Progenitor cell of endocrine pancreas (in vitro differentiated cells): ENCODE measurements at regions not wholly inside any gene's neighbourhood (a gene's known extent, or its start where the extent isn't known, plus 50 kb on each side); places are given as distances from the start of the nearest gene placed in this dataset.
"Not testable (repeated sequence)": the region's sequence is repeated elsewhere in the genome, so short reads cannot be mapped to it uniquely, and the experiment has no call there.

ENCODE experiments used
- DNase-seq: peaks from one replicate; pipeline ENCODE4 v3.0.0; 2021; ENCODE audit warnings: low spot score; ENCODE audit not compliant: unreplicated experiment
- H3K27ac Mint-ChIP-seq: 2 replicates; pipeline ENCODE4 v1.8.0; 2021; ENCODE audit warnings: mild to moderate bottlenecking, moderate library complexity, mixed read lengths
- H3K27me3 Mint-ChIP-seq: 2 replicates; pipeline ENCODE4 v1.8.0; 2021; ENCODE audit warnings: mixed read lengths
- H3K36me3 Mint-ChIP-seq: 2 replicates; pipeline ENCODE4 v1.8.0; 2022; ENCODE audit warnings: mixed read lengths; ENCODE audit not compliant: insufficient read depth
- H3K4me1 Mint-ChIP-seq: 2 replicates; pipeline ENCODE4 v1.8.0; 2021; ENCODE audit warnings: low read depth, mixed read lengths
- H3K4me3 Mint-ChIP-seq: 2 replicates; pipeline ENCODE4 v1.8.0; 2021; ENCODE audit warnings: low read depth, mild to moderate bottlenecking, moderate library complexity, mixed read lengths
- H3K9me3 Mint-ChIP-seq: 2 replicates; pipeline ENCODE4 v1.8.0; 2021; ENCODE audit warnings: low read depth, mixed read lengths

GRCh38 chr9:42335984-42336657 is 152.7 kb downstream of the SPATA31A6 start:
- DNase-seq, H3K4me1 Mint-ChIP-seq, H3K4me3 Mint-ChIP-seq, H3K27ac Mint-ChIP-seq, H3K27me3 Mint-ChIP-seq, H3K36me3 Mint-ChIP-seq, H3K9me3 Mint-ChIP-seq: not testable (repeated sequence)

DNA sequence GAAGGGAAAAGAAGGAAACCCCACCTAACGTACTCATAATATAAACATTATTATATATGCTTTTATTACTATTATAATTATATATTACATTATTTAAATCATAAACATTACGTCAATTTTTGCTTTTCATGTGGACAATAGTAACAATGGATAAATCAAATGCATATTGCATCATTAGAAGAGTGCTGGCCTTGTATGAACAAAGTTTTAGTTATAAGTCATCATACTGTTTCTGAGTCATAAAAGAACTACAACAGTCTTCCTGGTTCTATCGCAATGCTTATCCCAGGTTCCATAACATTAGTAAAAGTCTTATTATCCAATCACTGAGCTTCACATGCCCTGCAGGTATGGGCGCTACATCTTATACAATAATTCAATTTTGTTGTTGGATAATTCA is 154.8 kb downstream of the SPATA31A6 start:
- H3K4me1 Mint-ChIP-seq, H3K36me3 Mint-ChIP-seq, H3K4me3 Mint-ChIP-seq, H3K27me3 Mint-ChIP-seq, H3K27ac Mint-ChIP-seq, H3K9me3 Mint-ChIP-seq, DNase-seq: not testable (repeated sequence)

- not testable (repeated sequence) for H3K36me3 Mint-ChIP-seq, H3K4me3 Mint-ChIP-seq, H3K27me3 Mint-ChIP-seq, DNase-seq, H3K9me3 Mint-ChIP-seq, H3K27ac Mint-ChIP-seq, H3K4me1 Mint-ChIP-seq
Observed at GRCh38 chr9:42339671-42340434, 156.4 kb downstream of the SPATA31A6 start.

DNA sequence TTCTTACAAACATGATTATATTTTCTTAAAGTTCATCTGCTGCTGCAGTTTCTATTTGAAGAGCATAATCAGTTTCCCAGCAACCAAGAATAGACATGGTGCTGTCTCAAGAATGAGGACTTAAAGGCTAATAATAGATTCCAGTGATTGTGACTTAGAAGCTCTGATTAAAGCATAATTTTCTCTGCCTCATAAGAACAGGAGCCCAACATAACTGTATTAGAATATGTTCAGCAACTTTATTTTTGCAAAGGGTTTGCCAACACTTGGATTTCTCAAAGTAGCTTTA is 156.9 kb downstream of the SPATA31A6 start:
- H3K27ac Mint-ChIP-seq, H3K9me3 Mint-ChIP-seq, H3K4me1 Mint-ChIP-seq, DNase-seq, H3K27me3 Mint-ChIP-seq, H3K4me3 Mint-ChIP-seq, H3K36me3 Mint-ChIP-seq: not testable (repeated sequence)

DNA sequence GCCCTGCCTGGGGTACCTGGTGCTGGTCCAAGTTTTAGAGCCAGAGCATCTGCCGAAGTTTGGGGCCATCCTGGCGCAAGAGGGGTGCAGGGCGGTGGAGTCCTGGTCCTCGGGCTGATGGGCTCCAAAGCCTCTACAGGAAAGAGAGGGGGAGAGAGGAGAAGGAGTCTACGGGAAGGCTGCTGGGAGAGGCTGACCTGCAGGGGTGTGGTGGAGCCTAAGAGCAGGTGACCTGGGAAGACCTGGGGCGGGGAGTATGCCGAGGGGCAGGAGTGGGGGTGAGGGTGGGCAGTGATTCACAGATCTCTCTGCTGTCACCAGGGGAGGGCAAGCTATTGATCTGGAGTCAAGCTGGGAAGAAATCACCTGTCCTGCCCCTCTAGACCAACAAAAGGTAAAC is 158.4 kb downstream of the SPATA31A6 start:
- not testable (repeated sequence) for H3K9me3 Mint-ChIP-seq, H3K36me3 Mint-ChIP-seq, H3K4me1 Mint-ChIP-seq, DNase-seq, H3K27me3 Mint-ChIP-seq, H3K4me3 Mint-ChIP-seq, H3K27ac Mint-ChIP-seq

GRCh38 chr9:42342297-42342696 is 158.8 kb downstream of the SPATA31A6 start:
- not testable (repeated sequence) for DNase-seq, H3K4me1 Mint-ChIP-seq, H3K27ac Mint-ChIP-seq, H3K27me3 Mint-ChIP-seq, H3K4me3 Mint-ChIP-seq, H3K9me3 Mint-ChIP-seq, H3K36me3 Mint-ChIP-seq

- H3K9me3 Mint-ChIP-seq, H3K27me3 Mint-ChIP-seq, H3K4me1 Mint-ChIP-seq, H3K4me3 Mint-ChIP-seq, H3K36me3 Mint-ChIP-seq, H3K27ac Mint-ChIP-seq, DNase-seq: not testable (repeated sequence)
Observed at GRCh38 chr9:42344508-42344907, 161.0 kb downstream of the SPATA31A6 start.

DNA sequence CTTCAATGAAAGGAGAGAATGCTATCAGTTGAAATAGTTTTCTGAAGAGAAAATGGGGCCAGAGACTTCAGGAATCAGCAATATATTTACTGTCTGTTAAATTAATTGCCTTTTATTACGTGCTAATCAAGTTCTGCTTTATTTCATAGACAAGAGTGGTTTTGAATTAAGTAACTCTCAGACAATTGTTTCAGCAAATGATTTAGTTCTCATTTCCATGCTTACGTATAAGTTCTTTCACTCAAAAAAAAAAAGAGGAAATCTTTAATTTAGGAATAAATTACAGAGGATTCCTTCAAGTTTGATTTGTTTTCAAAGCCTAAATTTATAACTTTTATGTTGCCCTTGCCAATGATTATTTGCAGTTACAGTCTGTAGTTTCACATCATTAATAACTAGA is 163.5 kb downstream of the SPATA31A6 start:
- not testable (repeated sequence) for H3K4me3 Mint-ChIP-seq, H3K27me3 Mint-ChIP-seq, H3K4me1 Mint-ChIP-seq, H3K27ac Mint-ChIP-seq, DNase-seq, H3K9me3 Mint-ChIP-seq, H3K36me3 Mint-ChIP-seq

DNA sequence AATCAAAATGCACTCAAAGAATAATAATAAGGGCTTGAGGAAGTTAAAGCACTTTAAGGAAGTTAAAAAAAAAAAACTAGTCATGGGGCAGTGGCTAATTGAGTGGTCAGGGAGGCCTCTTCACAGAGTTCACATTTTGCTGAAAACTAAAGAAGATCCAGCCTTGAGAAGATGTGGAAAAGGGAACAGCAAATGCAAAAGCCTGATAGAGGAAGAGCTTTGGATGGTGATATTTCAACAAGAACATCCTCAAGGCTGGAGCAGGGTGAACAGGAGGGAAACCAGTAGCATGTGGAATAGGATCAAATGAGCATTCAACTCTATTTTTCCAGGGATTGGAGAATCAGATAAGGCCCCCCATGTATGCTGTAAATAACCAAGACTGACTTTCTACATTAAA is 165.7 kb downstream of the SPATA31A6 start:
- H3K36me3 Mint-ChIP-seq, H3K9me3 Mint-ChIP-seq, H3K27me3 Mint-ChIP-seq, H3K4me3 Mint-ChIP-seq, DNase-seq, H3K4me1 Mint-ChIP-seq, H3K27ac Mint-ChIP-seq: not testable (repeated sequence)

- DNase-seq, H3K9me3 Mint-ChIP-seq, H3K27ac Mint-ChIP-seq, H3K36me3 Mint-ChIP-seq, H3K4me1 Mint-ChIP-seq, H3K27me3 Mint-ChIP-seq, H3K4me3 Mint-ChIP-seq: not testable (repeated sequence)
Observed at GRCh38 chr9:42350412-42350811, 167.0 kb downstream of the SPATA31A6 start.

GRCh38 chr9:42357604-42358373 is 174.3 kb downstream of the SPATA31A6 start:
- H3K9me3 Mint-ChIP-seq, H3K27ac Mint-ChIP-seq, H3K36me3 Mint-ChIP-seq, H3K4me1 Mint-ChIP-seq, DNase-seq: not testable (repeated sequence)
- H3K27me3 Mint-ChIP-seq = peaks cover 22% of the 10 kb centered on the region
- H3K4me3 Mint-ChIP-seq = peak overlapping the region; percentile 76

GRCh38 chr9:42358626-42359247 is 175.3 kb downstream of the SPATA31A6 start:
- H3K36me3 Mint-ChIP-seq, DNase-seq, H3K9me3 Mint-ChIP-seq, H3K27ac Mint-ChIP-seq, H3K4me1 Mint-ChIP-seq: not testable (repeated sequence)
- peak overlapping the region; percentile 76 for H3K4me3 Mint-ChIP-seq
- H3K27me3 Mint-ChIP-seq = peaks cover 22% of the 10 kb centered on the region
